HepG2 (cell line): ENCODE measurements at regions not wholly inside any gene's neighbourhood (a gene's known extent, or its start where the extent isn't known, plus 50 kb on each side); places are given as distances from the start of the nearest gene placed in this dataset.

Experiments used
- AGO2 ChIP-seq: fragments of 200-400 bp; formaldehyde crosslinking; optimal IDR thresholded peaks from 2 replicates; pipeline ENCODE3; 2017; ENCODE audit warnings: mild to moderate bottlenecking, low read depth, low read length, moderate library complexity
- ETV5 ChIP-seq: IDR thresholded peaks from 2 replicates; pipeline ENCODE4 v1.6.1; 2018; ENCODE audit warnings: missing biosample characterization, missing genetic modification reagents, inconsistent platforms, borderline replicate concordance
- GLI4 ChIP-seq: sonication (generic); formaldehyde crosslinking; IDR thresholded peaks from 2 replicates; pipeline ENCODE4 v1.5.1; 2020; ENCODE audit warnings: missing genetic modification reagents, mild to moderate bottlenecking, moderate library complexity, borderline replicate concordance
- JARID2 ChIP-seq: sonication (generic); formaldehyde crosslinking; IDR thresholded peaks from 2 replicates; pipeline ENCODE4 v1.8.1; 2023; ENCODE audit warnings: missing genetic modification reagents, inconsistent platforms; ENCODE audit not compliant: insufficient replicate concordance
- MTA3 ChIP-seq: sonication (generic); formaldehyde crosslinking; IDR thresholded peaks from 2 replicates; pipeline ENCODE4 v1.4.0; 2020; ENCODE audit warnings: missing genetic modification reagents
- PRPF4 ChIP-seq: fragments of 200-400 bp; formaldehyde crosslinking; IDR thresholded peaks from 2 replicates; pipeline ENCODE4 v1.6.1; 2016; ENCODE audit warnings: low read length, low read depth; ENCODE audit not compliant: poor library complexity, severe bottlenecking
- RARA ChIP-seq: IDR thresholded peaks from 2 replicates; pipeline ENCODE4 v1.6.1; 2016; ENCODE audit warnings: missing genetic modification reagents, missing compliant biosample characterization
- RERE ChIP-seq: IDR thresholded peaks from 2 replicates; pipeline ENCODE4 v1.6.1; 2016; ENCODE audit warnings: low read depth, missing genetic modification reagents, missing compliant biosample characterization
- TARDBP ChIP-seq: sonication (generic); formaldehyde crosslinking; IDR thresholded peaks from 2 replicates; pipeline ENCODE4 v1.8.0; 2022; ENCODE audit warnings: mild to moderate bottlenecking, missing genetic modification reagents
- TEAD3 ChIP-seq: optimal IDR thresholded peaks from 2 replicates; pipeline ENCODE3; 2016; ENCODE audit warnings: borderline replicate concordance
- ZFY ChIP-seq: sonication (generic); formaldehyde crosslinking; IDR thresholded peaks from 2 replicates; pipeline ENCODE4 v1.4.0; 2020; ENCODE audit warnings: missing genetic modification reagents
- ZNF143 ChIP-seq: sonication (generic); formaldehyde crosslinking; IDR thresholded peaks from 2 replicates; pipeline ENCODE4 v1.4.0; 2020; ENCODE audit warnings: missing genetic modification reagents
- ZNF280B ChIP-seq: sonication (generic); formaldehyde crosslinking; IDR thresholded peaks from 2 replicates; pipeline ENCODE4 v1.5.0; 2020; ENCODE audit warnings: missing genetic modification reagents, mild to moderate bottlenecking, borderline replicate concordance
- ZNF318 ChIP-seq: sonication (generic); formaldehyde crosslinking; IDR thresholded peaks from 2 replicates; pipeline ENCODE4 v1.4.0; 2020; ENCODE audit warnings: mild to moderate bottlenecking, missing genetic modification reagents
- ZNF672 ChIP-seq: sonication (generic); formaldehyde crosslinking; IDR thresholded peaks from 2 replicates; pipeline ENCODE4 v1.8.1; 2022; ENCODE audit warnings: missing genetic modification reagents

GRCh38 chr2:186308347-186308746, 177.7 kb upstream of the ZC3H15 start (continued):
- TF ChIP-seq RERE (CRISPR knock-in tag) (no peak), PRPF4 (no peak), ZNF143 (CRISPR knock-in tag) (no peak), GLI4 (CRISPR knock-in tag) (no peak), ZNF318 (no peak), TARDBP (CRISPR knock-in tag) (no peak), ETV5 (CRISPR knock-in tag) (peak; percentile 84; the same call in 1 of the 2 replicates), ZFY (CRISPR knock-in tag) (0 out of 2 replicates have a peak, but pooled peaks have one; percentile 40), ZNF672 (CRISPR knock-in tag) (no peak), MTA3 (CRISPR knock-in tag) (no peak), ZNF280B (no peak), AGO2 (no peak), RARA (peak; percentile 58; the same call in 1 of the 2 replicates), TEAD3 (CRISPR knock-in tag) (peak; percentile 42), JARID2 (CRISPR knock-in tag) (no peak)
